Rectal smooth muscle tissue (tissue), 1 donor: ENCODE measurements at regions not wholly inside any gene's neighbourhood (a gene's known extent, or its start where the extent isn't known, plus 50 kb on each side); places are given as distances from the start of the nearest gene placed in this dataset.
"Not testable (repeated sequence)": the region's sequence is repeated elsewhere in the genome, so short reads cannot be mapped to it uniquely, and the experiment has no call there.

ENCODE experiments used
- H3K27ac ChIP-seq: one replicate; pipeline ENCODE4 v1.7.0; 2013; ENCODE audit warnings: low read depth, low read length, inconsistent platforms
- H3K27me3 ChIP-seq: one replicate; pipeline ENCODE4 v1.7.0; 2013; ENCODE audit warnings: low read length; ENCODE audit not compliant: control insufficient read depth, insufficient read depth
- H3K36me3 ChIP-seq: one replicate; pipeline ENCODE4 v1.7.0; 2013; ENCODE audit warnings: low read length; ENCODE audit not compliant: control insufficient read depth, insufficient read depth
- H3K4me1 ChIP-seq: one replicate; pipeline ENCODE4 v1.7.0; 2013; ENCODE audit warnings: low read length; ENCODE audit not compliant: control insufficient read depth, insufficient read depth
- H3K4me3 ChIP-seq: one replicate; pipeline ENCODE4 v1.7.0; 2013; ENCODE audit warnings: low read length
- H3K9ac ChIP-seq: one replicate; pipeline ENCODE4 v1.7.0; 2013; ENCODE audit warnings: low read length

DNA sequence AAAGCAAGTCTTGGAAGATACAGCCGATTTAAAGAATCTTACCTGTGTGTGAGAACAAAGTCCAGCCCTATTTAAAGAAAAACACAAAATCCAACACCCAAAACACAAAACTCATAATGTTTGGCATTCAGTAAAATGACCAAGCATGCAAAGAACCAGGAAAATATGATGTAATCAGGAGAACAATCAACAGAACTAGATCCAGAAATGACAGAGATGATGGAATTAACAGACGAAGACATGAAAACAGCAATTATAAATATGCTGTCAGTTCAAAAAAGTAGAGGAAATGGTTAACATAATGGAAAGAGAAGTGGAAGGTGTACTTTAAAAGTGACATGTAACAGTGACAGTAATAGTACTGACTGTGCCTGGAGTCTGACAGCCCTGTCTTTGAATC, 56.1 kb upstream of the ERV3-1 start:
- not testable (repeated sequence) for H3K36me3 ChIP-seq, H3K4me3 ChIP-seq

DNA sequence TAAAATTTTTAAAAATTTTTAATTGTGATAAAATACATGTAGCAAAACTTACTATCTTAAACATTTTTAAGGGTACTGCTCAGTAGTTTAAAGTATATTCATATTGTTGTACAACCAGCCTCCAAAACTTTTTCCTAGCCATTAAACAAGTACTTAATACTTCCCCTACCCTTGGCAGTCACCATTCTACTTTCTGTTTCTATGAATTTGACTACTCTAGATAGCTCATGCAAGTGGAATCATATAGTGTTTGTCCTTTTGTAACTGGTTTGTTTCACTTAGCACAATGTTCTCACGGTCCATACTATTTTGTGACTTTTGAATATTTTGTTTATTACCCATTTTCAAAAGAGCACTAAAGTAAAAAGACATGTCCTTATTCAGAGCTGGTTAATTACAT, 52.8 kb upstream of the ERV3-1 start:
- H3K36me3 ChIP-seq, H3K4me1 ChIP-seq, H3K27me3 ChIP-seq, H3K27ac ChIP-seq, H3K4me3 ChIP-seq, H3K9ac ChIP-seq: not testable (repeated sequence)

More for the DNA sequence above, 56.1 kb upstream of the ERV3-1 start:
- not testable (repeated sequence) for H3K27me3 ChIP-seq, H3K27ac ChIP-seq, H3K4me1 ChIP-seq, H3K9ac ChIP-seq
